Neural cell (in vitro differentiated cells): ENCODE measurements at regions not wholly inside any gene's neighbourhood (a gene's known extent, or its start where the extent isn't known, plus 50 kb on each side); places are given as distances from the start of the nearest gene placed in this dataset.
"Not testable (repeated sequence)": the region's sequence is repeated elsewhere in the genome, so short reads cannot be mapped to it uniquely, and the experiment has no call there.

Source experiments
- EP300 ChIP-seq: fragments of 450-650 bp; conservative IDR thresholded peaks from 2 replicates; pipeline ENCODE4 v1.6.1; 2014; ENCODE audit warnings: antibody characterized with exemption, mild to moderate bottlenecking, moderate library complexity; ENCODE audit not compliant: poor library complexity, severe bottlenecking
- EZH2 ChIP-seq: fragments of 200-600, 300-800 bp; shearing (Covaris generic), sonication (generic); IDR thresholded peaks from 2 replicates; pipeline ENCODE4 v1.6.1; 2014; ENCODE audit warnings: antibody characterized with exemption, low read length, borderline replicate concordance, mild to moderate bottlenecking; ENCODE audit not compliant: insufficient read depth, poor library complexity, severe bottlenecking
- MXI1 ChIP-seq: fragments of 450-650 bp; conservative IDR thresholded peaks from 2 replicates; pipeline ENCODE4 v1.6.1; 2014; ENCODE audit warnings: antibody characterized with exemption, mild to moderate bottlenecking; ENCODE audit not compliant: poor library complexity, severe bottlenecking
- POLR2AphosphoS5 ChIP-seq: IDR thresholded peaks from 2 replicates; pipeline ENCODE4 v1.6.1; 2012
- RAD21 ChIP-seq: fragments of 450-650 bp; conservative IDR thresholded peaks from 2 replicates; pipeline ENCODE4 v1.6.1; 2014; ENCODE audit warnings: antibody characterized with exemption, mild to moderate bottlenecking, moderate library complexity
- SMC3 ChIP-seq: fragments of 450-650 bp; conservative IDR thresholded peaks from 2 replicates; pipeline ENCODE4 v1.6.1; 2014; ENCODE audit warnings: antibody characterized with exemption, mild to moderate bottlenecking, moderate library complexity; ENCODE audit not compliant: poor library complexity
- TAF1 ChIP-seq: IDR thresholded peaks from 2 replicates; pipeline ENCODE4 v1.6.1; 2012; ENCODE audit warnings: low read depth
- TF ChIP-seq, protein P1 (sequence below): fragments of 450-650 bp; IDR thresholded peaks from 2 replicates; pipeline ENCODE4 v1.5.1; 2014; ENCODE audit warnings: antibody characterized with exemption, mild to moderate bottlenecking, moderate library complexity; ENCODE audit not compliant: poor library complexity, severe bottlenecking
- TF ChIP-seq, protein P2 (sequence below): IDR thresholded peaks from 2 replicates; pipeline ENCODE4 v1.6.1; 2012; ENCODE audit warnings: borderline replicate concordance

- not testable (repeated sequence) for TF ChIP-seq POLR2AphosphoS5, MXI1, SMC3, EP300, EZH2, RAD21, TAF1
- TF ChIP-seq, protein P1, sequence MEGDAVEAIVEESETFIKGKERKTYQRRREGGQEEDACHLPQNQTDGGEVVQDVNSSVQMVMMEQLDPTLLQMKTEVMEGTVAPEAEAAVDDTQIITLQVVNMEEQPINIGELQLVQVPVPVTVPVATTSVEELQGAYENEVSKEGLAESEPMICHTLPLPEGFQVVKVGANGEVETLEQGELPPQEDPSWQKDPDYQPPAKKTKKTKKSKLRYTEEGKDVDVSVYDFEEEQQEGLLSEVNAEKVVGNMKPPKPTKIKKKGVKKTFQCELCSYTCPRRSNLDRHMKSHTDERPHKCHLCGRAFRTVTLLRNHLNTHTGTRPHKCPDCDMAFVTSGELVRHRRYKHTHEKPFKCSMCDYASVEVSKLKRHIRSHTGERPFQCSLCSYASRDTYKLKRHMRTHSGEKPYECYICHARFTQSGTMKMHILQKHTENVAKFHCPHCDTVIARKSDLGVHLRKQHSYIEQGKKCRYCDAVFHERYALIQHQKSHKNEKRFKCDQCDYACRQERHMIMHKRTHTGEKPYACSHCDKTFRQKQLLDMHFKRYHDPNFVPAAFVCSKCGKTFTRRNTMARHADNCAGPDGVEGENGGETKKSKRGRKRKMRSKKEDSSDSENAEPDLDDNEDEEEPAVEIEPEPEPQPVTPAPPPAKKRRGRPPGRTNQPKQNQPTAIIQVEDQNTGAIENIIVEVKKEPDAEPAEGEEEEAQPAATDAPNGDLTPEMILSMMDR: not testable (repeated sequence)
- TF ChIP-seq, protein P2, sequence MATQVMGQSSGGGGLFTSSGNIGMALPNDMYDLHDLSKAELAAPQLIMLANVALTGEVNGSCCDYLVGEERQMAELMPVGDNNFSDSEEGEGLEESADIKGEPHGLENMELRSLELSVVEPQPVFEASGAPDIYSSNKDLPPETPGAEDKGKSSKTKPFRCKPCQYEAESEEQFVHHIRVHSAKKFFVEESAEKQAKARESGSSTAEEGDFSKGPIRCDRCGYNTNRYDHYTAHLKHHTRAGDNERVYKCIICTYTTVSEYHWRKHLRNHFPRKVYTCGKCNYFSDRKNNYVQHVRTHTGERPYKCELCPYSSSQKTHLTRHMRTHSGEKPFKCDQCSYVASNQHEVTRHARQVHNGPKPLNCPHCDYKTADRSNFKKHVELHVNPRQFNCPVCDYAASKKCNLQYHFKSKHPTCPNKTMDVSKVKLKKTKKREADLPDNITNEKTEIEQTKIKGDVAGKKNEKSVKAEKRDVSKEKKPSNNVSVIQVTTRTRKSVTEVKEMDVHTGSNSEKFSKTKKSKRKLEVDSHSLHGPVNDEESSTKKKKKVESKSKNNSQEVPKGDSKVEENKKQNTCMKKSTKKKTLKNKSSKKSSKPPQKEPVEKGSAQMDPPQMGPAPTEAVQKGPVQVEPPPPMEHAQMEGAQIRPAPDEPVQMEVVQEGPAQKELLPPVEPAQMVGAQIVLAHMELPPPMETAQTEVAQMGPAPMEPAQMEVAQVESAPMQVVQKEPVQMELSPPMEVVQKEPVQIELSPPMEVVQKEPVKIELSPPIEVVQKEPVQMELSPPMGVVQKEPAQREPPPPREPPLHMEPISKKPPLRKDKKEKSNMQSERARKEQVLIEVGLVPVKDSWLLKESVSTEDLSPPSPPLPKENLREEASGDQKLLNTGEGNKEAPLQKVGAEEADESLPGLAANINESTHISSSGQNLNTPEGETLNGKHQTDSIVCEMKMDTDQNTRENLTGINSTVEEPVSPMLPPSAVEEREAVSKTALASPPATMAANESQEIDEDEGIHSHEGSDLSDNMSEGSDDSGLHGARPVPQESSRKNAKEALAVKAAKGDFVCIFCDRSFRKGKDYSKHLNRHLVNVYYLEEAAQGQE: not testable (repeated sequence)
These were observed 144.5 kb downstream of the TMEM167A start for GRCh38 chr5:82932473-82933220.
